Embryonic facial prominence (tissue), 1 donor: ENCODE measurements at regions not wholly inside any gene's neighbourhood (a gene's known extent, or its start where the extent isn't known, plus 50 kb on each side); places are given as distances from the start of the nearest gene placed in this dataset.
A peak's percentile ranks its signal among the peaks of the same experiment; 100 is the strongest.

Experiments used
- DNase-seq: peaks from one replicate; pipeline ENCODE4 v3.0.0-alpha.2; 2016; ENCODE audit errors: extremely low spot score

DNA sequence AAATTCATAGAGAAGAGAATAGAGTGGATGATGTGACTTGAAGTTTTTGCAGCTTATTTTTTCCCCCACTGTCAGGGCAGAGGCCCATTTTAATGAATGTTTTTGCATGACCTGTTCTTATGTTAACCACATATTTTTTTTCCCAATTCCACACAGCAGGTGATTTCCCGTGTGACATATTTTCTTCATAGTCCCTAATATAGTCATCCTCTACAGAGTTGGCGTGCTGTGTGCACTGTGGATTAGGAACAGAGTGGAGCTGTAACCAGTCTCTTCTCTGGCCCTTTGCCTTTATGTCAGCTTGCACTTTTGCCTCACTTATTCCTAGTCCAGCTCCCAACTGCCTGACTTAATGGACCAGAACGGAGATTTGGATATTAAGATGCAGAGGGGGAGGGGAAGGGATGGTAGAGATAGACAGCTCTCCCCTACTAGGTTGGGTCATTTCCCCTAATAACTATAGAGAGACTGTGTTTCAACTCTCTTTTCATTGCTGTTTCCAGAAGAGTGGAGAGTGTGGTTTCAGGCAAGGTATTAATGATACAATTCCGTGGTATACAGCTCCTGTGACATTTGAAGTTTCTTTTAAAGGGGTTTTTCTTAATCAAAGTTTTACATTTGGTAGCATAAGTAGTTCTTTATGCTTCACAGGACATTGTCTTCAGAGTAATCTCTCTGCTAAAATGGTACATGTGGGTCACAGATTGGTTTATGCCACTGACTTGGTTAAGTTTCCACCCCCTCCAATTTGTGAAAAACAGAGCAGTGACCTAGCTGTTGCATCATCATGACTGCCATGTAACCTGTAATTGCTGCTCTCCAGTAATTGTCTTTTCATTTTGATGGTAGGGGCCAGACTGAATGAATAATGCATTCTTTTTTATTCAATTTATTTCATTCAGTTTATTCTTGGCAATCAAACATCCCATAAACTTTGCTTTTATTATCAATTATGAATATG is 161.3 kb downstream of the HAUS1 start:
- no peak for DNase-seq

DNA sequence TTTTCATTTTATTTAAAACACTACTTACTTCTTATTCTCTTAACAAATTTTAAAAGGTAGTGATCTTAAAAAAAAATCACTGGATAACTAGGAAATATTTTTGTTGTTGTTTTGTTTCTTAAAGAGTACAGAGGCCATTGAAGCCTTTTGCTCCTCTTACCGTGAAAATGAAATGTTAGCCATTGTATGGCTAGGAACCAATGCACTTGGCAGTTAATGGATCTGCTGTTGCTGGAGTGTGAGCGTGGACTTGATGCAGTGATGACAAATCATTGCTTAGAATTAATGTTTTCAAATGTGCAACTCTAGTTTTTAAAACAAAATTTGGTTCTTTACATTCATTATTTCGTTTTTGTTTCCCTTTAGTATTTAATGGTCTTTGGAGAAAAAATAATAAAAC is 162.3 kb downstream of the HAUS1 start:
- no peak for DNase-seq

DNA sequence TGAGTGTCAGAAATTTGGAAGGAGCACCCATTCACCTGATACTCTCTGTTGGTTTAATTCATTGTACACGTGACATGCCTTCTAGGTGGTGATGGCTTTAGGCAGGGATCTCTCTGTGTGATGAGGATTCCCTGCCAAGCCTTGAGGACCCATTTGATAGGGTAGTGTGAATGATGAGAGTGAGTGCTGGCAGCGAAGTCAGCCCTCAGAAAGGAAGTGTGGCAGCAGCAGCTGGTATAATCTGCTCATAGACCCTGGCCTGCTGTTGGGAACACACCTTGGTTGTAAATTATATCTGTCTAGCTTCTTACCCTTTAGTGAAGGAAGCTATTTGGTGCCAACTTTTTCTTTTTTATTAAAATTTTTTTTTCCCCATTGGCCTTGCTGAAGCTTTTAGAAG is 164.5 kb downstream of the HAUS1 start:
- DNase-seq, result no peak

- DNase-seq, result no peak
Observed at GRCh38 chr18:46269275-46269674, 165.1 kb downstream of the HAUS1 start.

- no peak for DNase-seq
Observed at GRCh38 chr18:46271488-46271887, 167.3 kb downstream of the HAUS1 start.

DNA sequence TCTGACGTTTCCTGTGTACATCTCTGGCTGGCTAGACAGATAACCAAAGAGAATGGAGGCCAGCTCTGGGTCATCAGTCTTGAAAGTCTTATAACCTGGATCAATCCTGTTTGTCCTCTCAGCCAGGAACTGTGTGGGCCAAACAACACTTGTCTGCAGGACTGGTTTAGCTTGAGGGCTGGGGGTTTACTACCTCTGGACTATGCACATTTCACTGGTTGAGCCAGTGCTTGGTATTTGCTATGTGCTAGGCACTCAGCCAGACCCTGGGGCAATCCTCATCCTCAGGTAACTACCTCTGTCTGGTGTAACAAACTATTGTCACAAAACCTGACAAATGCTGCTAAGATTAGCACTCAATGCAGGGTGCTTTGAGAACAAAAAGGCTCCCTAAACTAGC is 169.7 kb downstream of the HAUS1 start:
- no peak for DNase-seq

DNA sequence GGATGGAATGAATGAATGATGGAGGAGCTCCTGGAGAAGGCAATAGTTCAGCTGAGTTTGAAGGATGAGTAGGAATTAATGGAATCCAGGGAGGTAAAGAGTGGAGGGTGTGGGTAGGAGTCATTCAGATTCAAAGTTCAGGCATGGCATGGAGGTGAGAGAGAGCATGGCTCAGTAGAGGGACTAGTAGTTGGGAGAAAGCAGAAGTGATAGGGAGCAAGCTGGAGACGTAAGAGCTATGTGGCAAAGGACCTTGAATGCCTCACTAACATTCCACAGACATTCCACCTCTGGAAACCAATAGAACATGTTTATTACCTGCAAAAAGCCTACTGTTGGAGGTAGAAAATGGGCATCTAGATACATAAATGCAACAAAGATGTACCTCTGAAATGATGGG is 170.1 kb downstream of the HAUS1 start:
- DNase-seq, result no peak

DNA sequence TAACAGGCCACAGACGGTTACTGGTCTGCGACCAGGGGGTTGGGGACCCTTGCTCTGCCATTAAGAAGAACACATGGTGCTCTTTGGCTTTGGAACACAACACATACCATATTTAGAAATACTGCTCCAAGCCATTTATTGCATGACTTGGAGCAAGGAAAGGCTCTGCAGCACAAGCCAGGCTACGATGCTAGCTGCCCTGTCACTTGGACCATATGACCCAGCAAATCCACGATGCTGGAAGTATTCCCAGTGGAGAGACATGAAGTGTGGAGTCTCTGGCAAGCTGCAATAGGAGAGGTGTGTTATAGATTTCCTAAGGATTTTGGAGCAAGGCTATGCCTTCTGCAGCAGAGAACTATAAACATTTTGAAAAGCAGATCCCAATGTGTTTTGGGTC is 171.2 kb downstream of the HAUS1 start:
- no peak for DNase-seq

- DNase-seq, result no peak
Observed at GRCh38 chr18:46276748-46277147, 172.6 kb downstream of the HAUS1 start.

GRCh38 chr18:46278481-46279465 is 174.6 kb downstream of the HAUS1 start:
- DNase-seq, result no peak

- DNase-seq, result no peak
Observed at GRCh38 chr18:46279673-46280072, 175.5 kb downstream of the HAUS1 start.

GRCh38 chr18:46281185-46282176 is 177.3 kb downstream of the HAUS1 start:
- peak; percentile 79 for DNase-seq

- no peak for DNase-seq
Observed at GRCh38 chr18:46282177-46282570, 178.0 kb downstream of the HAUS1 start.

DNA sequence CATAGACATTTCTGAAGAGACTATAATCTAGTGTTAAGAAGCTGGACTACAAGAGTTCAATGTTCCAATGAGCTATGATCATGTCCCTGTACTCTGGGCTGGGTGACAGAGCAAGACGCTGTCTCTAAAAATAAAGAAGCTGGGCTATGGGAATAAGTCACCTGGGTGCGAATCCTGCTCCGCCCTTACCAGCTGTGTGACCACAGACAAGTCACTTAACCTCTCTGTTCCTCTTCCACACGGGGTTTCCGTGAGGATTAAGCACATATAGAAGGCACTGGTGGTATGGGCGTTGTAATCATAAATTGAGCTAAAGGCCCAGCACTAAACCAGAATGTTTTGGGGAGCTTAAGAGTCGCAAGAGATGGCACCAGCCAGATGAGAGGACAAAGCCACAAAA is 178.5 kb downstream of the HAUS1 start:
- no peak for DNase-seq

- no peak for DNase-seq
Observed at GRCh38 chr18:46283268-46283667, 179.1 kb downstream of the HAUS1 start.

GRCh38 chr18:46283895-46284295 is 179.7 kb downstream of the HAUS1 start:
- no peak for DNase-seq

GRCh38 chr18:46289463-46289862 is 185.3 kb downstream of the HAUS1 start:
- DNase-seq, result no peak

DNA sequence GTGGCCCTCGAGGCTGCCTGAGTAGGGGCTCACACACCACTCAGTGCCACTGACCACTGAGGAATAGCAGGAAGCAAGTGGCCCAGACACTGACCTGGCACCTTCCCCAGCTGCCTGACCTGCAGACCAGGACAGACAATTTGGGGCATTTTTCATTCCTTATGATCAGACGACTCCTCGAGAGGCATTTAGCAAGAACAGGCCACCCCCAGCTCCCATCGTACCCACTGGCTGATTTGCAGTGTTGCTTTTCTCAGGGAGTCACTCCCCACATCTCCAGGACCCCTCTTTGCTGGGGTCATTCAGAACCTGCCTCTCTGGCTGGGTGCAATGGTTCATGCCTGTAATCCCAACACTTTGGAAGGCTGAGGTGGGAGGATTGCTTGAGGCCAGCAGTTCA is 185.7 kb downstream of the HAUS1 start:
- DNase-seq, result no peak

DNA sequence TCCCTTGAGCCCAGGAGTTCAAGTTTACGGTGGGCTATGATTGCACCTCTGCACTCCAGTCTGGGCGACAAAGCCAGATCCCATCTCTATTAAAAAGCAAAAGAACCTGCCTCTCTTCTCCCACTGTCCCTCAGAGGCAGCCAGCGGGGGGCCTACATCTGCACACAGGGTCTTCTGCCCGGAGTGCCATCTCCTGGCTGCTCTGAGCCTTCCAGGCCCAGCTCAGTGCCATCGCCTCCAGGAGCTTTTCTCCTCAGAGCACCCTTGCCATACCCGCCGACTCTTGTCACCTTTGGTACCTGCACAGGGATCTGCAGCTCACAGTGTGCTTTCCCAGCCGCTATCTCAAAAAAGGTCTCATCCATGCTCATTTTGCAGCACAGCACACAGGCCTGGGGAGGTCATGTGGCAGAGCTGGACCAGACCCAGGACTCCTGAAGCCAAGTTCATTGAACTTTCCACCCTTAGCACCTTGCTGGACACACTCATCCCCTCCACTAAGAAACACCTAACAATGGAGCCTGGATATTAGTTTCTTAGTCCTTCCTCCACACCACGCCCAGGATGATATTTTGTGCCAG is 186.3 kb downstream of the HAUS1 start:
- DNase-seq, result no peak

DNA sequence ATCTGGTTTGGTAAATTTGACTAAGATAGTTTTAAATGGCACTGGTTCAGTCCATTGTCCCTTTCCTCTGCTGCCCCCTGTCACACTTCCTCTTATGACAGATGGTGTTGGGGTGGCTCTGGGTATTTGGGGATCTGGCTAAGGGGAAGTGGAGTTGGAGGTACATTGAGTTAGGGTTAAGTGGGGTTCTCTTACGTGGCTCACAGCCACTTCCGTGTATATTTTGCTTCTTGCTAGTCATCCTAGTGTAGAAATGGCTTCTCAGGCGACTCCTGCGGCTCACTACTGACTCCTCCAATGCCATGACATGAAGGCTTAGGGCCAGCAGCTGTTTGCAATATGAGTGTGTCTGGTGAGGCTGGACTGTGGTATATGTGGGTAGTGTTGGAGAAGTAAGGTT is 187.0 kb downstream of the HAUS1 start:
- DNase-seq, result no peak

DNA sequence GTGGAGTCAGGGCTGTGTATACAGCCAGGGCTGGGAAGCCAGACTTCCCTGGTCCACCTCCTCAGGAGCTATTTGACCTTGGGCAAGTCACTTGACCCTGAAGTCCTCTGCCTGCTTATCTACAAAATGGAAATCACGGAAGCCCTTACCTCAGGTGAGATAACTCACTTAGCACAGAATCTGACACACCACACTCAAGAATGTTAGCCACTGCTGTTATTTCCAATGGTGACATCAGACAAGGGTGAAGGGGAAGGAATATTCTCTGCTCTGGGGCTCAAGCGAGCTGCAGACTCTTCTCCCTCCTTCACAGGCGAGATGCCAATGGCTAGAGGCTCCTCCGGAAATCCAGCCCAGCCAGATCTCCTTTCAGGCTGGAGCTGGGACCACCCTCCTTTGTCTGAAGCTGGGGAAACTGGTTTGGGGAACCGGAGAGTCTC is 189.6 kb downstream of the HAUS1 start:
- DNase-seq, result no peak
